Parathyroid adenoma (tissue), 2 donors: ENCODE measurements at regions not wholly inside any gene's neighbourhood (a gene's known extent, or its start where the extent isn't known, plus 50 kb on each side); places are given as distances from the start of the nearest gene placed in this dataset.

ENCODE experiments used
- H2AFZ ChIP-seq: fragments of 300-600 bp; sonication (generic); one replicate; pipeline ENCODE4 v1.7.0; 2017; ENCODE audit warnings: antibody characterized with exemption, mild to moderate bottlenecking
- H3K27ac ChIP-seq: fragments of 300-600 bp; sonication (generic); one replicate; pipeline ENCODE4 v1.7.0; 2017
- H3K27me3 ChIP-seq: fragments of 300-600 bp; sonication (generic); one replicate; pipeline ENCODE4 v1.7.0; 2017; ENCODE audit warnings: low read length; ENCODE audit not compliant: control insufficient read depth, insufficient read depth
- H3K36me3 ChIP-seq: fragments of 300-600 bp; sonication (generic); one replicate; pipeline ENCODE4 v1.7.0; 2017; ENCODE audit warnings: low read length; ENCODE audit not compliant: control insufficient read depth, insufficient read depth
- H3K4me1 ChIP-seq: fragments of 300-600 bp; sonication (generic); one replicate; pipeline ENCODE4 v1.7.0; 2017; ENCODE audit warnings: control low read depth
- H3K4me2 ChIP-seq: fragments of 300-600 bp; sonication (generic); one replicate; pipeline ENCODE4 v1.7.0; 2017; ENCODE audit warnings: low read length
- H3K4me3 ChIP-seq: fragments of 300-600 bp; sonication (generic); one replicate; pipeline ENCODE4 v1.7.0; 2017; ENCODE audit warnings: low read depth, low read length
- H3K79me2 ChIP-seq: fragments of 300-600 bp; sonication (generic); one replicate; pipeline ENCODE4 v1.7.0; 2017; ENCODE audit warnings: control low read depth
- H3K9ac ChIP-seq: fragments of 300-600 bp; sonication (generic); one replicate; pipeline ENCODE4 v1.7.0; 2017; ENCODE audit warnings: mild to moderate bottlenecking
- H3K9me3 ChIP-seq: fragments of 300-600 bp; sonication (generic); one replicate; pipeline ENCODE4 v1.7.0; 2017; ENCODE audit warnings: low read length; ENCODE audit not compliant: control insufficient read depth
- CTCF ChIP-seq: fragments of 300-600 bp; sonication (generic); IDR thresholded peaks from one replicate; pipeline ENCODE4 v1.7.0; 2017; ENCODE audit warnings: antibody characterized with exemption, mild to moderate bottlenecking
- donor health status: primary hyperparathyroidism.

DNA sequence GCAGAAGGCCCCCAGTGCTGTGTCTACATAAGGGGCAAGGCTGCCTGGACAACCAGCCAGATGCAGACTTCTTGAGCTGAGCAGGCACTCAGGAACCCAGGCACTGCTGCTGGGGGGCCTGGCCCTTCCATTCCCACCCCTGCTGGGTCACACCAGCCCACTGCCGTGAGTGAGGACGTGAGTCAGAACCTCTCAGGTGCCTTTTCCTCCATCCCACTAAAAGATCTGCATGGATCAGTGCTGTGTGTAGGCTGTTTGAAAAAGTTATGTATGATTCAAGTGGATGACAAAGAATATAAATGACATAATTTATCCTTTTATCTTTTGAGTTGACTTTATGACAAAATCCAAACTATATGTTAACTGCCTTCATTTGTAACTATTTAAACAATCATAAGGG is 499.3 kb downstream of the INHBA start:
- no peak overlapping the region for H3K4me3 ChIP-seq
- H3K36me3 ChIP-seq: no peaks in the 10 kb centered on the region
- no peak overlapping the region for H3K9ac ChIP-seq
- H3K27me3 ChIP-seq: no peaks in the 10 kb centered on the region
- no peaks in the 10 kb centered on the region for H3K79me2 ChIP-seq
- H3K4me1 ChIP-seq: no peaks in the 10 kb centered on the region
- no peak overlapping the region for H2AFZ ChIP-seq
- TF ChIP-seq CTCF: no peak
- H3K9me3 ChIP-seq: no peaks in the 10 kb centered on the region
- H3K27ac ChIP-seq: no peak overlapping the region
- no peak overlapping the region for H3K4me2 ChIP-seq

GRCh38 chr7:41201021-41201420 is 501.9 kb downstream of the INHBA start:
- H3K27ac ChIP-seq: no peak overlapping the region
- no peaks in the 10 kb centered on the region for H3K4me1 ChIP-seq
- H3K4me3 ChIP-seq: no peak overlapping the region
- no peaks in the 10 kb centered on the region for H3K36me3 ChIP-seq
- H2AFZ ChIP-seq: no peak overlapping the region
- no peaks in the 10 kb centered on the region for H3K9me3 ChIP-seq
- no peak for TF ChIP-seq CTCF
- H3K79me2 ChIP-seq: no peaks in the 10 kb centered on the region
- no peaks in the 10 kb centered on the region for H3K27me3 ChIP-seq
- no peak overlapping the region for H3K4me2 ChIP-seq
- H3K9ac ChIP-seq: no peak overlapping the region

DNA sequence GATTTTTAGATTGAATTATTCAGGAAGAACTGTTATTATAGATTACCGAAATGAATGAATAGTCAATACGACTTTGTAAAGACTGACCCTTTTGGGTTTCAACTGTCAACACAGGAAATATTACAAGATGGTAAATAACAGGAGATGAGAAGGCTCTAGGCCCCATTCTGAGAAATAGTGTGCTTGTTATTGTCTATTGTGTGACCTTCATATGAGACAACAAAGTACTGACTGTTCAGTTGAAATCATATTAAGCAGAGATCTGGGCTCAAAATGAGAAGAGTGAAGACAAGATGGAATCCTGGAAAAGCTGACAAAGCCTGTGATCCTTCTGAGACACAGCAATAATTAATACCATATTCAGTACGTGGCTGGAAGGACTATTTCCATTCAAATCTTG is 503.8 kb downstream of the INHBA start:
- no peak overlapping the region for H3K4me3 ChIP-seq
- no peaks in the 10 kb centered on the region for H3K9me3 ChIP-seq
- H3K4me1 ChIP-seq: no peaks in the 10 kb centered on the region
- no peaks in the 10 kb centered on the region for H3K79me2 ChIP-seq
- H2AFZ ChIP-seq: no peak overlapping the region
- no peak for TF ChIP-seq CTCF
- H3K9ac ChIP-seq: no peak overlapping the region
- no peak overlapping the region for H3K27ac ChIP-seq
- no peak overlapping the region for H3K4me2 ChIP-seq
- H3K27me3 ChIP-seq: no peaks in the 10 kb centered on the region
- H3K36me3 ChIP-seq: no peaks in the 10 kb centered on the region

DNA sequence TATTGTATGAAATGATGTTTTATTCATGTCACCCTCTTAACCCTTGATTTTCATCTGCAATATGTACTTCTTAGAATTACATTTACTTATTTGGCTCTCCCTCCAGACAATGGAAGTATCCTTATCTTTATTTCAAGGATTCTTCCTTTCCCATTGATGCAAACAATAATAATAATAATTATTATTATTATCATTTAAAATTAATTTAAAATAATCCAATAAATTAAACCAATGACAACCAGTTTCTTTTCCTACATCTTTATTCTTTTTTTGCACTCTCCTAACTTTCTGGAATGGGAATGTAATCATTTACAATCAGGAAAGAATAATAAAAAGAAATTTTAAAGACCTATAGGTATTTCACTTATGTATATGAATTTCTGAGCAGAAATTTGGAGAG is 504.4 kb downstream of the INHBA start:
- Histone ChIP-seq H3K4me2 (no peak overlapping the region), H3K36me3 (no peaks in the 10 kb centered on the region), H3K27me3 (no peaks in the 10 kb centered on the region), H3K9me3 (no peaks in the 10 kb centered on the region), H3K27ac (no peak overlapping the region), H3K4me1 (no peaks in the 10 kb centered on the region), H3K4me3 (no peak overlapping the region), H3K79me2 (no peaks in the 10 kb centered on the region), H3K9ac (no peak overlapping the region), H2AFZ (no peak overlapping the region)
- no peak for TF ChIP-seq CTCF

GRCh38 chr7:41197769-41198168 is 505.1 kb downstream of the INHBA start:
- H3K4me1 ChIP-seq: no peaks in the 10 kb centered on the region
- no peak overlapping the region for H2AFZ ChIP-seq
- no peaks in the 10 kb centered on the region for H3K79me2 ChIP-seq
- H3K9ac ChIP-seq: no peak overlapping the region
- H3K4me2 ChIP-seq: no peak overlapping the region
- no peaks in the 10 kb centered on the region for H3K36me3 ChIP-seq
- TF ChIP-seq CTCF: no peak
- H3K27me3 ChIP-seq: no peaks in the 10 kb centered on the region
- H3K4me3 ChIP-seq: no peak overlapping the region
- H3K27ac ChIP-seq: no peak overlapping the region
- no peaks in the 10 kb centered on the region for H3K9me3 ChIP-seq
